ENCODE measurements at regions not wholly inside any gene's neighbourhood (a gene's known extent, or its start where the extent isn't known, plus 50 kb on each side); places are given as distances from the start of the nearest gene placed in this dataset.
"Not testable (repeated sequence)": the region's sequence is repeated elsewhere in the genome, so short reads cannot be mapped to it uniquely, and the experiment has no call there.

DNA sequence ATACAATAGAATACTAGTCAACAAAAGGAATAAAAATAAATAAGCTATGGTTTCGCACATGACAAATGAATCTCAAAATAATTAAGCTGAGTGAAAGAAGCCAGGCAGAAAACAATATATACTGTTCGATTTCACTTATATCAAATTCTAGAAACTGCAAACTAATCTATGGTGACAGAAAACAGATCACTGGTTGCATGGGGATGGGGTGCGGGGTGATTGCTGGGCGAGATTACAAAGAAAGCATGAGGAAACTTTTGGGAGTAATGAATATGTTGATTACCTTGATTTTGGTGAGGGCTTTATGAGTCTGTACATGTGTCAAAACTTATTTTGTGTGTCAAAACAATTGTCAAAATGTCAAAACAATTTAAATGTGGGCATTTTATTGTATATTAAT, 135.6 kb downstream of the GPR85 start:
- Histone ChIP-seq H3K9ac (no peak overlapping the region), H3K79me2 (ENCODE audit: insufficient read depth) (no peaks in the 10 kb centered on the region), H3K9me3 (no peaks in the 10 kb centered on the region), H3K27ac (ENCODE audit: low read depth in 2 of 2, low read length in 1 of 2) (no peak overlapping the region), H3K27me3 (ENCODE audit: insufficient read depth) (no peaks in the 10 kb centered on the region), H2AFZ (ENCODE audit: low read depth) (no peak overlapping the region), H4K20me1 (ENCODE audit: insufficient read depth) (no peaks in the 10 kb centered on the region), H3K4me1 (ENCODE audit: control insufficient read depth in 1 of 2, insufficient read depth in 2 of 2, low read depth in 1 of 2, low read length in 1 of 2) (peaks cover 0 to 2% of the 10 kb centered on the region in 2 experiments; a peak in 1 of 4 replicates), H3F3A (replicated peaks; ENCODE audit: insufficient read depth) (no peaks in the 10 kb centered on the region), H3K9me2 (no peaks in the 10 kb centered on the region; the same call in 1 of the 2 replicates), H3K4me2 (no peak overlapping the region), H3K36me3 (replicated peaks in 1 of 2; ENCODE audit: control insufficient read depth in 1 of 2, insufficient read depth in 2 of 2, low read length in 1 of 2) (no peaks in the 10 kb centered on the region), H3K4me3 (ENCODE audit: low read depth in 2 of 2, low read length in 1 of 2) (no peak overlapping the region)
- 31% methylated on average over 4 of the region's 4 CpGs for WGBS (ENCODE audit: low lambda C conversion rate)
- CTCF ChIA-PET: interaction anchor here (0.6 to 2.2 kb wide), 3 partner anchors 11 to 14 kb away, joined by 3 to 8 read pairs (median 4); a partner anchor contains a TSS
- peak; percentile 9 for DNase-seq
- POLR2A ChIA-PET: no interaction called here
- TF ChIP-seq TEAD4 (IDR thresholded peaks at IDR 0.05; ENCODE audit: borderline replicate concordance, insufficient read depth) (no peak), RCOR1 (IDR thresholded peaks at IDR 0.05; ENCODE audit: low read length) (no peak), GATA2 (CRISPR knock-in tag; IDR thresholded peaks at IDR 0.05) (peak; percentile 74), FOXJ3 (CRISPR knock-in tag; IDR thresholded peaks at IDR 0.05) (no peak)

DNA sequence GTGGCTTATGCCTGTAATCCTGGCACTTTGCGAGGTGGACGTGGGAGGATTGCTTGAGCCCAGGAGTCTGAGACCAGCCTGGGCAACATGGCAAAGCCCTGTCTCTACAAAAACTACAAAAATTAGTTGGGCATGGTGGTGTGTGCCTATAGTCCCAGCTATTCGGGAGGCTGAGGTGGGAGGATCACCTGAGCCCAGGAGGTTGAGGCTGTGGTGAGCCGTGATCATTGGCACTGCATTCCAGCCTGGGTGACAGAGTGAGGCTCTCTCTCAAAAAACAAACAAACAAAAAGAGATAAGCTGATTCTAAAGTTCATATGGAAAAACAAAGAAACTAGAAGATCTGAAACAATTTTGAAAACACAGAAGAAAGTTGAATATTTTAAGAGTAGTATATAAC, 136.9 kb downstream of the GPR85 start:
- 46% methylated on average over 4 of the region's 4 CpGs for WGBS (ENCODE audit: low lambda C conversion rate)
- H3K9me3 ChIP-seq; H3K4me2 ChIP-seq; H3K79me2 ChIP-seq (ENCODE audit: insufficient read depth); H3F3A ChIP-seq (replicated peaks; ENCODE audit: insufficient read depth); POLR2A ChIA-PET; H3K9me2 ChIP-seq; H3K9ac ChIP-seq; H3K27ac ChIP-seq (ENCODE audit: low read depth in 2 of 2, low read length in 1 of 2); H4K20me1 ChIP-seq (ENCODE audit: insufficient read depth); H3K4me1 ChIP-seq (ENCODE audit: control insufficient read depth in 1 of 2, insufficient read depth in 2 of 2, low read depth in 1 of 2, low read length in 1 of 2); DNase-seq; H3K4me3 ChIP-seq (ENCODE audit: low read depth in 2 of 2, low read length in 1 of 2); H3K36me3 ChIP-seq (replicated peaks in 1 of 2; ENCODE audit: control insufficient read depth in 1 of 2, insufficient read depth in 2 of 2, low read length in 1 of 2); H3K27me3 ChIP-seq (ENCODE audit: insufficient read depth); H2AFZ ChIP-seq (ENCODE audit: low read depth): not testable (repeated sequence)
- CTCF ChIA-PET: interaction anchor here (0.6 to 2.2 kb wide), 2 partner anchors 9 to 405 kb away, joined by 3 to 8 read pairs; a partner anchor contains a TSS

DNA sequence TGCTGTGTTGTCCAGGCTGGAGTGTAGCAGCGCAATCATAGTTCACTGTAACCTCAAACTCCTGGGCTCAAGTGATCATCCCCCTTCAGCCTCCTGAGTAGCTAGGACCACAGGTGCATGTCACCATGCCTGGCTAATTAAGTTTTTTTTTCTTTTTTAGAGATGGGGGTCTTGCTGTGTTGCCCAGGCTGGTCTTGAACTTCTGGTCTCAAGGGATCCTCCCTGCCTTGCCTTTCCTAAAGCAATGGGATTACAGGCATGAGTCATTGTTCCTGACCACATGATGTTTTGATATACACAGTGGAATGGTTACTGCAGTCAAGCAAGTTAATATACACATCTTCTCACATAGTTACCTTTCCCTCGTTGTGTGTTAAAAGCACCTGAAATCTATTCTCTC, 140.3 kb downstream of the GPR85 start:
- no peak for DNase-seq
- Histone ChIP-seq H3K79me2 (ENCODE audit: insufficient read depth) (no peaks in the 10 kb centered on the region), H3K9ac (no peak overlapping the region), H3K4me1 (ENCODE audit: control insufficient read depth in 1 of 2, insufficient read depth in 2 of 2, low read depth in 1 of 2, low read length in 1 of 2) (peaks cover 0 to 2% of the 10 kb centered on the region in 2 experiments; a peak in 1 of 4 replicates), H3K9me3 (no peaks in the 10 kb centered on the region), H3K27me3 (ENCODE audit: insufficient read depth) (no peaks in the 10 kb centered on the region), H3K9me2 (no peaks in the 10 kb centered on the region; the same call in 1 of the 2 replicates), H3F3A (replicated peaks; ENCODE audit: insufficient read depth) (peaks cover 3% of the 10 kb centered on the region), H2AFZ (ENCODE audit: low read depth) (no peak overlapping the region), H3K36me3 (replicated peaks in 1 of 2; ENCODE audit: control insufficient read depth in 1 of 2, insufficient read depth in 2 of 2, low read length in 1 of 2) (no peaks in the 10 kb centered on the region), H3K4me3 (ENCODE audit: low read depth in 2 of 2, low read length in 1 of 2) (no peak overlapping the region), H3K27ac (ENCODE audit: low read depth in 2 of 2, low read length in 1 of 2) (no peak overlapping the region), H4K20me1 (ENCODE audit: insufficient read depth) (no peaks in the 10 kb centered on the region), H3K4me2 (no peak overlapping the region)
- CTCF ChIA-PET: no interaction called here
- POLR2A ChIA-PET: no interaction called here
- WGBS (ENCODE audit: low lambda C conversion rate): 85% methylated on average over 2 of the region's 2 CpGs
- TF ChIP-seq, protein P1, sequence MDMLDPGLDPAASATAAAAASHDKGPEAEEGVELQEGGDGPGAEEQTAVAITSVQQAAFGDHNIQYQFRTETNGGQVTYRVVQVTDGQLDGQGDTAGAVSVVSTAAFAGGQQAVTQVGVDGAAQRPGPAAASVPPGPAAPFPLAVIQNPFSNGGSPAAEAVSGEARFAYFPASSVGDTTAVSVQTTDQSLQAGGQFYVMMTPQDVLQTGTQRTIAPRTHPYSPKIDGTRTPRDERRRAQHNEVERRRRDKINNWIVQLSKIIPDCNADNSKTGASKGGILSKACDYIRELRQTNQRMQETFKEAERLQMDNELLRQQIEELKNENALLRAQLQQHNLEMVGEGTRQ (IDR thresholded peaks at IDR 0.05; ENCODE audit: borderline replicate concordance, low read depth, low read length): no peak
- TF ChIP-seq NFIC (IDR thresholded peaks at IDR 0.05; ENCODE audit: borderline replicate concordance) (no peak), JUND (IDR thresholded peaks at IDR 0.05) (no peak), TAF1 (IDR thresholded peaks at IDR 0.05; ENCODE audit: borderline replicate concordance, low read depth, low read length) (no peak), SMC3 (IDR thresholded peaks at IDR 0.05; ENCODE audit: low read depth, low read length) (no peak), POLR2AphosphoS5 (IDR thresholded peaks at IDR 0.05; ENCODE audit: low read depth, low read length) (no peak), EZH2phosphoT487 (IDR thresholded peaks at IDR 0.05; ENCODE audit: borderline replicate concordance, low read depth) (no peak), NRF1 (IDR thresholded peaks at IDR 0.05; ENCODE audit: low read depth, low read length) (no peak), TEAD4 (IDR thresholded peaks at IDR 0.05; ENCODE audit: borderline replicate concordance, insufficient read depth) (no peak), RAD21 (IDR thresholded peaks at IDR 0.05; ENCODE audit: low read length) (no peak), FOXM1 (IDR thresholded peaks at IDR 0.05; ENCODE audit: low read depth) (no peak), CHD2 (IDR thresholded peaks at IDR 0.05; ENCODE audit: low read length, partially characterized antibody) (no peak)
- TF ChIP-seq, protein P2, sequence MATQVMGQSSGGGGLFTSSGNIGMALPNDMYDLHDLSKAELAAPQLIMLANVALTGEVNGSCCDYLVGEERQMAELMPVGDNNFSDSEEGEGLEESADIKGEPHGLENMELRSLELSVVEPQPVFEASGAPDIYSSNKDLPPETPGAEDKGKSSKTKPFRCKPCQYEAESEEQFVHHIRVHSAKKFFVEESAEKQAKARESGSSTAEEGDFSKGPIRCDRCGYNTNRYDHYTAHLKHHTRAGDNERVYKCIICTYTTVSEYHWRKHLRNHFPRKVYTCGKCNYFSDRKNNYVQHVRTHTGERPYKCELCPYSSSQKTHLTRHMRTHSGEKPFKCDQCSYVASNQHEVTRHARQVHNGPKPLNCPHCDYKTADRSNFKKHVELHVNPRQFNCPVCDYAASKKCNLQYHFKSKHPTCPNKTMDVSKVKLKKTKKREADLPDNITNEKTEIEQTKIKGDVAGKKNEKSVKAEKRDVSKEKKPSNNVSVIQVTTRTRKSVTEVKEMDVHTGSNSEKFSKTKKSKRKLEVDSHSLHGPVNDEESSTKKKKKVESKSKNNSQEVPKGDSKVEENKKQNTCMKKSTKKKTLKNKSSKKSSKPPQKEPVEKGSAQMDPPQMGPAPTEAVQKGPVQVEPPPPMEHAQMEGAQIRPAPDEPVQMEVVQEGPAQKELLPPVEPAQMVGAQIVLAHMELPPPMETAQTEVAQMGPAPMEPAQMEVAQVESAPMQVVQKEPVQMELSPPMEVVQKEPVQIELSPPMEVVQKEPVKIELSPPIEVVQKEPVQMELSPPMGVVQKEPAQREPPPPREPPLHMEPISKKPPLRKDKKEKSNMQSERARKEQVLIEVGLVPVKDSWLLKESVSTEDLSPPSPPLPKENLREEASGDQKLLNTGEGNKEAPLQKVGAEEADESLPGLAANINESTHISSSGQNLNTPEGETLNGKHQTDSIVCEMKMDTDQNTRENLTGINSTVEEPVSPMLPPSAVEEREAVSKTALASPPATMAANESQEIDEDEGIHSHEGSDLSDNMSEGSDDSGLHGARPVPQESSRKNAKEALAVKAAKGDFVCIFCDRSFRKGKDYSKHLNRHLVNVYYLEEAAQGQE (IDR thresholded peaks at IDR 0.05; ENCODE audit: low read depth, low read length): no peak
- TF ChIP-seq, protein P3, sequence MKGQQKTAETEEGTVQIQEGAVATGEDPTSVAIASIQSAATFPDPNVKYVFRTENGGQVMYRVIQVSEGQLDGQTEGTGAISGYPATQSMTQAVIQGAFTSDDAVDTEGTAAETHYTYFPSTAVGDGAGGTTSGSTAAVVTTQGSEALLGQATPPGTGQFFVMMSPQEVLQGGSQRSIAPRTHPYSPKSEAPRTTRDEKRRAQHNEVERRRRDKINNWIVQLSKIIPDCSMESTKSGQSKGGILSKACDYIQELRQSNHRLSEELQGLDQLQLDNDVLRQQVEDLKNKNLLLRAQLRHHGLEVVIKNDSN (IDR thresholded peaks at IDR 0.05; ENCODE audit: borderline replicate concordance, low read depth): no peak

All from SK-N-SH (cell line).